Memory B cell (primary cell): ENCODE measurements at regions not wholly inside any gene's neighbourhood (a gene's known extent, or its start where the extent isn't known, plus 50 kb on each side); places are given as distances from the start of the nearest gene placed in this dataset.

Source experiments
- ATAC-seq: fragments of 150-1000 bp; cut with Tn5 transposase; 2 replicates; pipeline ENCODE4 v1.10.0; 2021; ENCODE audit warnings: low read depth, mild to moderate bottlenecking, moderate library complexity
- DNase-seq, 2 donors: peaks; one replicate each; pipeline ENCODE4 v3.0.0; 2022; ENCODE audit warnings: low spot score in 2 of 2
- H3K27ac Mint-ChIP-seq: one replicate; pipeline ENCODE4 v1.8.0; 2022; ENCODE audit warnings: mild to moderate bottlenecking, moderate library complexity, mixed read lengths
- H3K27me3 Mint-ChIP-seq: one replicate; pipeline ENCODE4 v1.8.0; 2022; ENCODE audit warnings: mixed read lengths
- H3K36me3 Mint-ChIP-seq: one replicate; pipeline ENCODE4 v1.8.0; 2022; ENCODE audit warnings: mild to moderate bottlenecking, mixed read lengths
- H3K4me1 Mint-ChIP-seq: one replicate; pipeline ENCODE4 v1.8.0; 2022; ENCODE audit warnings: mixed read lengths
- H3K4me3 Mint-ChIP-seq: one replicate; pipeline ENCODE4 v1.8.0; 2022; ENCODE audit warnings: mild to moderate bottlenecking, moderate library complexity, mixed read lengths
- H3K9me3 Mint-ChIP-seq: one replicate; pipeline ENCODE4 v1.8.0; 2022; ENCODE audit warnings: mixed read lengths

GRCh38 chr3:127406309-127407025, 118.6 kb upstream of the PRR20G start:
- Mint-ChIP-seq H3K27ac (no peak overlapping the region), H3K9me3 (no peaks in the 10 kb centered on the region), H3K4me3 (no peak overlapping the region), H3K4me1 (no peaks in the 10 kb centered on the region), H3K36me3 (no peaks in the 10 kb centered on the region), H3K27me3 (peaks cover 27% of the 10 kb centered on the region)
- no peak for DNase-seq
- no peak for ATAC-seq

- Mint-ChIP-seq H3K27ac (no peak overlapping the region), H3K36me3 (no peaks in the 10 kb centered on the region), H3K4me3 (no peak overlapping the region), H3K27me3 (peaks cover 26% of the 10 kb centered on the region), H3K9me3 (peaks cover 1% of the 10 kb centered on the region), H3K4me1 (no peaks in the 10 kb centered on the region)
- DNase-seq, result no peak
- no peak for ATAC-seq
These were observed 117.9 kb upstream of the PRR20G start for GRCh38 chr3:127405791-127406190.

- H3K27me3 Mint-ChIP-seq, result peaks cover 22% of the 10 kb centered on the region
- DNase-seq (no peak), ATAC-seq (no peak)
- no peak overlapping the region for H3K27ac Mint-ChIP-seq
- H3K4me3 Mint-ChIP-seq, result no peak overlapping the region
- no peaks in the 10 kb centered on the region for H3K4me1 Mint-ChIP-seq
- peaks cover 5% of the 10 kb centered on the region for H3K9me3 Mint-ChIP-seq
- no peaks in the 10 kb centered on the region for H3K36me3 Mint-ChIP-seq
These were observed 117.3 kb upstream of the PRR20G start for GRCh38 chr3:127405010-127405598.

GRCh38 chr3:127404221-127405009, 116.6 kb upstream of the PRR20G start:
- Mint-ChIP-seq H3K36me3 (no peaks in the 10 kb centered on the region), H3K4me3 (no peak overlapping the region), H3K9me3 (peaks cover 5% of the 10 kb centered on the region), H3K27ac (no peak overlapping the region), H3K27me3 (peaks cover 22% of the 10 kb centered on the region), H3K4me1 (no peaks in the 10 kb centered on the region)
- ATAC-seq, result no peak
- DNase-seq, result no peak

- peaks cover 20% of the 10 kb centered on the region for H3K27me3 Mint-ChIP-seq
- no peak for DNase-seq
- H3K9me3 Mint-ChIP-seq, result peaks cover 5% of the 10 kb centered on the region
- no peaks in the 10 kb centered on the region for H3K4me1 Mint-ChIP-seq
- H3K36me3 Mint-ChIP-seq, result no peaks in the 10 kb centered on the region
- ATAC-seq, result no peak
- H3K27ac Mint-ChIP-seq, result no peak overlapping the region
- no peak overlapping the region for H3K4me3 Mint-ChIP-seq
These were observed 115.9 kb upstream of the PRR20G start for GRCh38 chr3:127403795-127404194.

GRCh38 chr3:127399154-127399553, 111.3 kb upstream of the PRR20G start:
- ATAC-seq, result no peak
- Mint-ChIP-seq H3K27me3 (peaks cover 5% of the 10 kb centered on the region), H3K36me3 (no peaks in the 10 kb centered on the region), H3K9me3 (peaks cover 7% of the 10 kb centered on the region), H3K27ac (no peak overlapping the region), H3K4me1 (no peaks in the 10 kb centered on the region), H3K4me3 (no peak overlapping the region)
- DNase-seq, result no peak

GRCh38 chr3:127396473-127396872, 108.6 kb upstream of the PRR20G start:
- H3K27ac Mint-ChIP-seq, result no peak overlapping the region
- no peaks in the 10 kb centered on the region for H3K36me3 Mint-ChIP-seq

GRCh38 chr3:127395663-127396355, 108.0 kb upstream of the PRR20G start:
- DNase-seq, result no peak
- no peak overlapping the region for H3K27ac Mint-ChIP-seq
- no peak for ATAC-seq
- no peaks in the 10 kb centered on the region for H3K36me3 Mint-ChIP-seq
- peaks cover 5% of the 10 kb centered on the region for H3K9me3 Mint-ChIP-seq
- no peaks in the 10 kb centered on the region for H3K4me1 Mint-ChIP-seq
- H3K4me3 Mint-ChIP-seq, result no peak overlapping the region
- H3K27me3 Mint-ChIP-seq, result peaks cover 7% of the 10 kb centered on the region

More at GRCh38 chr3:127396473-127396872, 108.6 kb upstream of the PRR20G start:
- Mint-ChIP-seq H3K9me3 (peaks cover 7% of the 10 kb centered on the region), H3K27me3 (peaks cover 6% of the 10 kb centered on the region), H3K4me3 (no peak overlapping the region), H3K4me1 (no peaks in the 10 kb centered on the region)
- DNase-seq, result no peak
- ATAC-seq, result no peak

GRCh38 chr3:127394984-127395662, 107.3 kb upstream of the PRR20G start:
- Mint-ChIP-seq H3K4me3 (no peak overlapping the region), H3K27me3 (peaks cover 9% of the 10 kb centered on the region), H3K4me1 (no peaks in the 10 kb centered on the region), H3K36me3 (no peaks in the 10 kb centered on the region), H3K27ac (no peak overlapping the region), H3K9me3 (peaks cover 2% of the 10 kb centered on the region)
- DNase-seq (no peak), ATAC-seq (no peak)

GRCh38 chr3:127394031-127394430, 106.2 kb upstream of the PRR20G start:
- Mint-ChIP-seq H3K4me1 (no peaks in the 10 kb centered on the region), H3K9me3 (peaks cover 2% of the 10 kb centered on the region), H3K4me3 (no peak overlapping the region), H3K27ac (no peak overlapping the region), H3K27me3 (peaks cover 14% of the 10 kb centered on the region), H3K36me3 (no peaks in the 10 kb centered on the region)
- no peak for ATAC-seq
- DNase-seq, result no peak

- H3K27ac Mint-ChIP-seq, result no peak overlapping the region
- H3K4me1 Mint-ChIP-seq, result no peaks in the 10 kb centered on the region
- H3K27me3 Mint-ChIP-seq, result peaks cover 14% of the 10 kb centered on the region
- no peak for DNase-seq
- H3K36me3 Mint-ChIP-seq, result no peaks in the 10 kb centered on the region
- no peak for ATAC-seq
- H3K4me3 Mint-ChIP-seq, result no peak overlapping the region
- peaks cover 2% of the 10 kb centered on the region for H3K9me3 Mint-ChIP-seq
These were observed 105.4 kb upstream of the PRR20G start for GRCh38 chr3:127393131-127393820.

GRCh38 chr3:127392156-127392490, 104.3 kb upstream of the PRR20G start:
- Mint-ChIP-seq H3K4me3 (no peak overlapping the region), H3K27me3 (peaks cover 18% of the 10 kb centered on the region), H3K27ac (no peak overlapping the region), H3K9me3 (peaks cover 2% of the 10 kb centered on the region), H3K36me3 (no peaks in the 10 kb centered on the region), H3K4me1 (no peaks in the 10 kb centered on the region)
- DNase-seq (no peak), ATAC-seq (no peak)

- H3K27me3 Mint-ChIP-seq, result peaks cover 18% of the 10 kb centered on the region
- no peak overlapping the region for H3K4me3 Mint-ChIP-seq
- peaks cover 2% of the 10 kb centered on the region for H3K9me3 Mint-ChIP-seq
- no peak overlapping the region for H3K27ac Mint-ChIP-seq
- DNase-seq (no peak), ATAC-seq (no peak)
- no peaks in the 10 kb centered on the region for H3K4me1 Mint-ChIP-seq
- no peaks in the 10 kb centered on the region for H3K36me3 Mint-ChIP-seq
These were observed 103.8 kb upstream of the PRR20G start for GRCh38 chr3:127391436-127392155.
